Ishikawa (cell line): ENCODE measurements at regions not wholly inside any gene's neighbourhood (a gene's known extent, or its start where the extent isn't known, plus 50 kb on each side); places are given as distances from the start of the nearest gene placed in this dataset.

Experiments used
- CEBPB ChIP-seq: IDR thresholded peaks from 2 replicates; pipeline ENCODE4 v1.6.1; 2012
- CREB1 ChIP-seq: IDR thresholded peaks from 2 replicates; pipeline ENCODE4 v1.6.1; 2012; ENCODE audit warnings: low read depth
- EGR1 ChIP-seq: IDR thresholded peaks from 2 replicates; pipeline ENCODE4 v1.6.1; 2012
- EP300 ChIP-seq: IDR thresholded peaks from 2 replicates; pipeline ENCODE4 v1.6.1; 2012; ENCODE audit warnings: borderline replicate concordance
- FOXM1 ChIP-seq: IDR thresholded peaks from 2 replicates; pipeline ENCODE4 v1.6.1; 2012; ENCODE audit warnings: low read depth, borderline replicate concordance
- MAX ChIP-seq: IDR thresholded peaks from 2 replicates; pipeline ENCODE4 v1.6.1; 2012
- NFIC ChIP-seq: IDR thresholded peaks from 2 replicates; pipeline ENCODE4 v1.6.1; 2012
- RAD21 ChIP-seq: IDR thresholded peaks from 2 replicates; pipeline ENCODE4 v1.6.1; 2012; ENCODE audit warnings: low read depth
- REST ChIP-seq: IDR thresholded peaks from 2 replicates; pipeline ENCODE4 v1.6.1; 2012; ENCODE audit warnings: low read depth, mild to moderate bottlenecking
- TAF1 ChIP-seq: IDR thresholded peaks from 2 replicates; pipeline ENCODE4 v1.6.1; 2012; ENCODE audit warnings: low read depth, mild to moderate bottlenecking
- TCF12 ChIP-seq: IDR thresholded peaks from 2 replicates; pipeline ENCODE4 v1.6.1; 2012; ENCODE audit warnings: low read depth
- TEAD4 ChIP-seq: IDR thresholded peaks from 2 replicates; pipeline ENCODE4 v1.6.1; 2012
- USF1 ChIP-seq: IDR thresholded peaks from 2 replicates; pipeline ENCODE4 v1.6.1; 2012
- YY1 ChIP-seq: IDR thresholded peaks from 2 replicates; pipeline ENCODE4 v1.6.1; 2012; ENCODE audit warnings: low read depth
- ZBTB7A ChIP-seq: IDR thresholded peaks from 2 replicates; pipeline ENCODE4 v1.6.1; 2012; ENCODE audit warnings: low read depth

GRCh38 chr6:27685279-27685678 lies 212.4 kb upstream of the ZNF184 start:
- TF ChIP-seq EGR1 (no peak), NFIC (no peak), MAX (no peak), TEAD4 (no peak), TAF1 (no peak), USF1 (no peak), RAD21 (no peak), REST (no peak), FOXM1 (no peak)

- TF ChIP-seq TEAD4 (peak; percentile 63), RAD21 (no peak), MAX (peak; percentile 29; the same call in 1 of the 2 replicates)
These were observed 211.6 kb upstream of the ZNF184 start for GRCh38 chr6:27684264-27685211.

- TF ChIP-seq REST (no peak), ZBTB7A (no peak), TEAD4 (no peak), FOXM1 (no peak), USF1 (no peak), NFIC (no peak), RAD21 (no peak), YY1 (no peak), MAX (no peak), TAF1 (no peak), EGR1 (no peak), CREB1 (no peak), CEBPB (no peak), EP300 (no peak), TCF12 (no peak)
These were observed 207.2 kb upstream of the ZNF184 start for GRCh38 chr6:27679964-27680694.

- no peak for TF ChIP-seq REST
- TF ChIP-seq CREB1, result no peak
- no peak for TF ChIP-seq YY1
- no peak for TF ChIP-seq CEBPB
- no peak for TF ChIP-seq FOXM1
- TF ChIP-seq EP300, result no peak
- TF ChIP-seq MAX, result no peak
- no peak for TF ChIP-seq TEAD4
These were observed 206.5 kb upstream of the ZNF184 start for GRCh38 chr6:27679308-27679963.
